Left hindlimb (tissue), 1 donor: ENCODE measurements at regions not wholly inside any gene's neighbourhood (a gene's known extent, or its start where the extent isn't known, plus 50 kb on each side); places are given as distances from the start of the nearest gene placed in this dataset.
"Not testable (repeated sequence)": the region's sequence is repeated elsewhere in the genome, so short reads cannot be mapped to it uniquely, and the experiment has no call there.

Source experiments
- DNase-seq: peaks from one replicate; pipeline ENCODE4 v3.0.0-alpha.2; 2018

GRCh38 chr4:159859656-159860148 lies 756.8 kb downstream of the RAPGEF2 start:
- no peak for DNase-seq

GRCh38 chr4:159860945-159861344 lies 758.1 kb downstream of the RAPGEF2 start:
- DNase-seq, result no peak

GRCh38 chr4:159864337-159864736 lies 761.5 kb downstream of the RAPGEF2 start:
- DNase-seq, result no peak

- no peak for DNase-seq
Observed at GRCh38 chr4:159867673-159868072, 764.8 kb downstream of the RAPGEF2 start.

GRCh38 chr4:159868936-159869335 lies 766.1 kb downstream of the RAPGEF2 start:
- DNase-seq, result not testable (repeated sequence)

- no peak for DNase-seq
Observed at GRCh38 chr4:159871141-159871540, 768.3 kb downstream of the RAPGEF2 start.

- DNase-seq, result no peak
Observed at GRCh38 chr4:159881158-159881557, 778.3 kb downstream of the RAPGEF2 start.

GRCh38 chr4:159884989-159885388 lies 782.1 kb downstream of the RAPGEF2 start:
- no peak for DNase-seq

- no peak for DNase-seq
Observed at GRCh38 chr4:159899596-159899995, 796.7 kb downstream of the RAPGEF2 start.

GRCh38 chr4:159900562-159900961 lies 797.7 kb downstream of the RAPGEF2 start:
- no peak for DNase-seq

GRCh38 chr4:159902648-159903047 lies 799.8 kb downstream of the RAPGEF2 start:
- no peak for DNase-seq

GRCh38 chr4:159904906-159905305 lies 802.0 kb downstream of the RAPGEF2 start:
- DNase-seq, result no peak

GRCh38 chr4:159906051-159906450 lies 803.2 kb downstream of the RAPGEF2 start:
- DNase-seq, result no peak

GRCh38 chr4:159906517-159906916 lies 803.6 kb downstream of the RAPGEF2 start:
- no peak for DNase-seq

GRCh38 chr4:159910721-159911120 lies 807.8 kb downstream of the RAPGEF2 start:
- no peak for DNase-seq

- DNase-seq, result no peak
Observed at GRCh38 chr4:159922119-159922518, 819.2 kb downstream of the RAPGEF2 start.

- DNase-seq, result no peak
Observed at GRCh38 chr4:159925770-159926169, 822.9 kb downstream of the RAPGEF2 start.

GRCh38 chr4:159926871-159927270 lies 824.0 kb downstream of the RAPGEF2 start:
- DNase-seq, result no peak

GRCh38 chr4:159927781-159928180 lies 824.9 kb downstream of the RAPGEF2 start:
- DNase-seq, result no peak

- DNase-seq, result not testable (repeated sequence)
Observed at GRCh38 chr4:159934602-159935001, 831.7 kb downstream of the RAPGEF2 start.

GRCh38 chr4:159937595-159937994 lies 834.7 kb downstream of the RAPGEF2 start:
- DNase-seq, result no peak

GRCh38 chr4:159939681-159940080 lies 836.8 kb downstream of the RAPGEF2 start:
- not testable (repeated sequence) for DNase-seq

GRCh38 chr4:159941076-159941475 lies 838.2 kb downstream of the RAPGEF2 start:
- no peak for DNase-seq

GRCh38 chr4:159944477-159944876 lies 841.6 kb downstream of the RAPGEF2 start:
- DNase-seq, result no peak

- DNase-seq, result no peak
Observed at GRCh38 chr4:159946983-159947615, 844.2 kb downstream of the RAPGEF2 start.
